HEK293T (cell line): ENCODE measurements at regions not wholly inside any gene's neighbourhood (a gene's known extent, or its start where the extent isn't known, plus 50 kb on each side); places are given as distances from the start of the nearest gene placed in this dataset.

Experiments
- CTBP1 ChIP-seq: fragments of 450-650 bp; IDR thresholded peaks from 2 replicates; pipeline ENCODE4 v1.6.1; 2016; ENCODE audit warnings: borderline replicate concordance
- HDGF ChIP-seq: fragments of 450-650 bp; IDR thresholded peaks from 2 replicates; pipeline ENCODE4 v1.6.1; 2017; ENCODE audit warnings: antibody characterized with exemption, borderline replicate concordance
- NFRKB ChIP-seq: fragments of 450-650 bp; IDR thresholded peaks from 2 replicates; pipeline ENCODE4 v1.6.1; 2016; ENCODE audit warnings: mild to moderate bottlenecking, moderate library complexity
- SP1 ChIP-seq: fragments of 450-650 bp; IDR thresholded peaks from 2 replicates; pipeline ENCODE4 v1.6.1; 2017

DNA sequence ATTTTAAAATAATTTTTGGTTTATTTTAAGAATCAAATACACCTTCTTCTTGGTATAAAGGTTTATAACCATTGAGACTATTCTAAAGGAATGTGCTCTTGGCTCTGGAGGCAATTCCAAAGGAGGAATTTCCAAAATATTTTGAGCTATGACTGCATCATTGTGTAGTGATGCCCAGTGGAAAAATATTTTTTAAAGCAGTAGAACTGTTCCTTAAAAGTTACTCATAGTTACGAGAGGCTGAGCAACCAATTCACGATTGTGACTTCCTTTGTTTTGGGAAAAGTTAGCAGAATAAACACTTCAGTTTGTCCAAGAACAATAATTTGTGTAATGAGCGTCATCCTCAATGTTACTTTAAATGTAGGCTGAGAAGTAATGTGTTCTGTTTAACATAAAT lies 233.6 kb downstream of the BAMBI start:
- TF ChIP-seq HDGF (no peak), NFRKB (no peak), SP1 (no peak), CTBP1 (no peak)
